ENCODE measurements at regions not wholly inside any gene's neighbourhood (a gene's known extent, or its start where the extent isn't known, plus 50 kb on each side); places are given as distances from the start of the nearest gene placed in this dataset.

GRCh38 chr20:22916021-22916842 is 118.9 kb upstream of the SSTR4 start:
- no peak overlapping the region for H3K27ac ChIP-seq (ENCODE audit: low read depth, low read length)
- H3K27me3 ChIP-seq (ENCODE audit: insufficient read depth, low read length) = peaks cover 15% of the 10 kb centered on the region

GRCh38 chr20:22918286-22918983 is 116.7 kb upstream of the SSTR4 start:
- no peak overlapping the region for H3K27ac ChIP-seq (ENCODE audit: low read depth, low read length)
- H3K4me3 ChIP-seq (ENCODE audit: low read depth, low read length) = no peak overlapping the region
- peaks cover 15% of the 10 kb centered on the region for H3K27me3 ChIP-seq (ENCODE audit: insufficient read depth, low read length)
- H3K79me2 ChIP-seq (ENCODE audit: control insufficient read depth, insufficient read depth, low read length, unreplicated experiment) = no peaks in the 10 kb centered on the region
- no peaks in the 10 kb centered on the region for H3K36me3 ChIP-seq (ENCODE audit: insufficient read depth, low read length)
- no peak overlapping the region for H2AFZ ChIP-seq (ENCODE audit: low read length, unreplicated experiment)
- no peaks in the 10 kb centered on the region for H3K4me1 ChIP-seq (ENCODE audit: control insufficient read depth, insufficient read depth, low read length, unreplicated experiment)

More at GRCh38 chr20:22916021-22916842, 118.9 kb upstream of the SSTR4 start:
- Histone ChIP-seq H3K79me2 (ENCODE audit: control insufficient read depth, insufficient read depth, low read length, unreplicated experiment) (no peaks in the 10 kb centered on the region), H3K36me3 (ENCODE audit: insufficient read depth, low read length) (no peaks in the 10 kb centered on the region), H3K4me3 (ENCODE audit: low read depth, low read length) (no peak overlapping the region), H3K4me1 (ENCODE audit: control insufficient read depth, insufficient read depth, low read length, unreplicated experiment) (no peaks in the 10 kb centered on the region), H2AFZ (ENCODE audit: low read length, unreplicated experiment) (no peak overlapping the region)

- Histone ChIP-seq H3K27me3 (ENCODE audit: insufficient read depth, low read length) (peaks cover 33% of the 10 kb centered on the region), H3K79me2 (ENCODE audit: control insufficient read depth, insufficient read depth, low read length, unreplicated experiment) (no peaks in the 10 kb centered on the region), H3K36me3 (ENCODE audit: insufficient read depth, low read length) (no peaks in the 10 kb centered on the region), H2AFZ (ENCODE audit: low read length, unreplicated experiment) (no peak overlapping the region), H3K27ac (ENCODE audit: low read depth, low read length) (no peak overlapping the region), H3K4me1 (ENCODE audit: control insufficient read depth, insufficient read depth, low read length, unreplicated experiment) (no peaks in the 10 kb centered on the region), H3K4me3 (ENCODE audit: low read depth, low read length) (no peak overlapping the region)
Observed at GRCh38 chr20:22920898-22921297, 114.2 kb upstream of the SSTR4 start.

- Histone ChIP-seq H3K27ac (ENCODE audit: low read depth, low read length) (no peak overlapping the region), H3K4me3 (ENCODE audit: low read depth, low read length) (no peak overlapping the region), H3K36me3 (ENCODE audit: insufficient read depth, low read length) (no peaks in the 10 kb centered on the region), H2AFZ (ENCODE audit: low read length, unreplicated experiment) (no peak overlapping the region), H3K4me1 (ENCODE audit: control insufficient read depth, insufficient read depth, low read length, unreplicated experiment) (no peaks in the 10 kb centered on the region), H3K79me2 (ENCODE audit: control insufficient read depth, insufficient read depth, low read length, unreplicated experiment) (no peaks in the 10 kb centered on the region), H3K27me3 (ENCODE audit: insufficient read depth, low read length) (peaks cover 42% of the 10 kb centered on the region)
Observed at GRCh38 chr20:22921595-22922421, 113.3 kb upstream of the SSTR4 start.

GRCh38 chr20:22922987-22923386 is 112.1 kb upstream of the SSTR4 start:
- H3K27ac ChIP-seq (ENCODE audit: low read depth, low read length) = no peak overlapping the region
- no peak overlapping the region for H3K4me3 ChIP-seq (ENCODE audit: low read depth, low read length)
- no peaks in the 10 kb centered on the region for H3K79me2 ChIP-seq (ENCODE audit: control insufficient read depth, insufficient read depth, low read length, unreplicated experiment)
- H3K4me1 ChIP-seq (ENCODE audit: control insufficient read depth, insufficient read depth, low read length, unreplicated experiment) = no peaks in the 10 kb centered on the region
- H3K36me3 ChIP-seq (ENCODE audit: insufficient read depth, low read length) = no peaks in the 10 kb centered on the region
- H2AFZ ChIP-seq (ENCODE audit: low read length, unreplicated experiment) = no peak overlapping the region
- peaks cover 52% of the 10 kb centered on the region for H3K27me3 ChIP-seq (ENCODE audit: insufficient read depth, low read length)

GRCh38 chr20:22924046-22924737 is 110.9 kb upstream of the SSTR4 start:
- Histone ChIP-seq H3K27ac (ENCODE audit: low read depth, low read length) (no peak overlapping the region), H3K4me3 (ENCODE audit: low read depth, low read length) (no peak overlapping the region), H3K79me2 (ENCODE audit: control insufficient read depth, insufficient read depth, low read length, unreplicated experiment) (no peaks in the 10 kb centered on the region), H3K4me1 (ENCODE audit: control insufficient read depth, insufficient read depth, low read length, unreplicated experiment) (no peaks in the 10 kb centered on the region), H3K27me3 (ENCODE audit: insufficient read depth, low read length) (peaks cover 51% of the 10 kb centered on the region), H2AFZ (ENCODE audit: low read length, unreplicated experiment) (no peak overlapping the region), H3K36me3 (ENCODE audit: insufficient read depth, low read length) (no peaks in the 10 kb centered on the region)

GRCh38 chr20:22924949-22925612 is 110.0 kb upstream of the SSTR4 start:
- Histone ChIP-seq H3K79me2 (ENCODE audit: control insufficient read depth, insufficient read depth, low read length, unreplicated experiment) (no peaks in the 10 kb centered on the region), H2AFZ (ENCODE audit: low read length, unreplicated experiment) (no peak overlapping the region), H3K36me3 (ENCODE audit: insufficient read depth, low read length) (no peaks in the 10 kb centered on the region), H3K4me1 (ENCODE audit: control insufficient read depth, insufficient read depth, low read length, unreplicated experiment) (no peaks in the 10 kb centered on the region), H3K4me3 (ENCODE audit: low read depth, low read length) (no peak overlapping the region), H3K27me3 (ENCODE audit: insufficient read depth, low read length) (peaks cover 51% of the 10 kb centered on the region), H3K27ac (ENCODE audit: low read depth, low read length) (no peak overlapping the region)

GRCh38 chr20:22925613-22925983 is 109.5 kb upstream of the SSTR4 start:
- Histone ChIP-seq H3K4me1 (ENCODE audit: control insufficient read depth, insufficient read depth, low read length, unreplicated experiment) (no peaks in the 10 kb centered on the region), H3K27ac (ENCODE audit: low read depth, low read length) (no peak overlapping the region), H3K27me3 (ENCODE audit: insufficient read depth, low read length) (peaks cover 51% of the 10 kb centered on the region)

GRCh38 chr20:22927537-22927936 is 107.6 kb upstream of the SSTR4 start:
- H3K27ac ChIP-seq (ENCODE audit: low read depth, low read length) = no peak overlapping the region
- H3K36me3 ChIP-seq (ENCODE audit: insufficient read depth, low read length) = no peaks in the 10 kb centered on the region
- no peaks in the 10 kb centered on the region for H3K4me1 ChIP-seq (ENCODE audit: control insufficient read depth, insufficient read depth, low read length, unreplicated experiment)
- H2AFZ ChIP-seq (ENCODE audit: low read length, unreplicated experiment) = no peak overlapping the region
- peaks cover 51% of the 10 kb centered on the region for H3K27me3 ChIP-seq (ENCODE audit: insufficient read depth, low read length)
- no peaks in the 10 kb centered on the region for H3K79me2 ChIP-seq (ENCODE audit: control insufficient read depth, insufficient read depth, low read length, unreplicated experiment)
- H3K4me3 ChIP-seq (ENCODE audit: low read depth, low read length) = no peak overlapping the region

More at GRCh38 chr20:22925613-22925983, 109.5 kb upstream of the SSTR4 start:
- H3K36me3 ChIP-seq (ENCODE audit: insufficient read depth, low read length) = no peaks in the 10 kb centered on the region
- no peak overlapping the region for H3K4me3 ChIP-seq (ENCODE audit: low read depth, low read length)
- H3K79me2 ChIP-seq (ENCODE audit: control insufficient read depth, insufficient read depth, low read length, unreplicated experiment) = no peaks in the 10 kb centered on the region
- H2AFZ ChIP-seq (ENCODE audit: low read length, unreplicated experiment) = no peak overlapping the region

- no peak overlapping the region for H2AFZ ChIP-seq (ENCODE audit: low read length, unreplicated experiment)
- no peaks in the 10 kb centered on the region for H3K79me2 ChIP-seq (ENCODE audit: control insufficient read depth, insufficient read depth, low read length, unreplicated experiment)
- no peaks in the 10 kb centered on the region for H3K36me3 ChIP-seq (ENCODE audit: insufficient read depth, low read length)
- no peaks in the 10 kb centered on the region for H3K4me1 ChIP-seq (ENCODE audit: control insufficient read depth, insufficient read depth, low read length, unreplicated experiment)
- H3K27me3 ChIP-seq (ENCODE audit: insufficient read depth, low read length) = peaks cover 49% of the 10 kb centered on the region
- no peak overlapping the region for H3K27ac ChIP-seq (ENCODE audit: low read depth, low read length)
- no peak overlapping the region for H3K4me3 ChIP-seq (ENCODE audit: low read depth, low read length)
Observed at GRCh38 chr20:22928679-22929078, 106.4 kb upstream of the SSTR4 start.
